ENCODE measurements at regions not wholly inside any gene's neighbourhood (a gene's known extent, or its start where the extent isn't known, plus 50 kb on each side); places are given as distances from the start of the nearest gene placed in this dataset.

- Mint-ChIP-seq H3K27me3 (ENCODE audit: insufficient read depth, unreplicated experiment) (peaks cover 2% of the 10 kb centered on the region), H3K27ac (ENCODE audit: unreplicated experiment) (no peak overlapping the region), H3K4me3 (ENCODE audit: unreplicated experiment) (no peak overlapping the region), H3K36me3 (ENCODE audit: insufficient read depth, unreplicated experiment) (no peaks in the 10 kb centered on the region), H3K4me1 (ENCODE audit: low read depth, unreplicated experiment) (no peaks in the 10 kb centered on the region), H3K9me3 (ENCODE audit: unreplicated experiment) (no peaks in the 10 kb centered on the region)
- no TSS peak for BruUV-seq (replicated peaks)
- H3K4me3 ChIP-seq (ENCODE audit: low read depth, low read length) = no peak overlapping the region
- no peaks in the 10 kb centered on the region for H3K36me3 ChIP-seq (ENCODE audit: control insufficient read depth, insufficient read depth, low read length)
- DNase-seq = no peak
- H3K9me3 ChIP-seq = no peaks in the 10 kb centered on the region
- intact Hi-C loops (cut with micrococcal nuclease; ENCODE audit: unreplicated experiment) = no loop called here
- no peaks in the 10 kb centered on the region for H3K27me3 ChIP-seq (replicated peaks; ENCODE audit: control insufficient read depth, insufficient read depth, low read length)
- TF ChIP-seq CTCF (IDR thresholded peaks at IDR 0.05; ENCODE audit: insufficient read depth in 1 of 2, low read depth in 1 of 2, low read length in 1 of 2, severe bottlenecking in 1 of 2, unreplicated experiment in 1 of 2) = no peak
- no peaks in the 10 kb centered on the region for H3K4me1 ChIP-seq
- ChIA-PET POLR2A (no interaction called here), CTCF (no interaction called here)
These were observed 661.7 kb downstream of the IPMK start for GRCh38 chr10:57605948-57606485.

GRCh38 chr10:57599440-57599839, 668.3 kb downstream of the IPMK start:
- CTCF ChIA-PET = no interaction called here
- intact Hi-C loops (cut with micrococcal nuclease; ENCODE audit: unreplicated experiment) = no loop called here
- no peaks in the 10 kb centered on the region for H3K27me3 ChIP-seq (replicated peaks; ENCODE audit: control insufficient read depth, insufficient read depth, low read length)
- H3K4me3 ChIP-seq (ENCODE audit: low read depth, low read length) = no peak overlapping the region
- no peak for DNase-seq
- Mint-ChIP-seq H3K9me3 (ENCODE audit: unreplicated experiment) (no peaks in the 10 kb centered on the region), H3K4me1 (ENCODE audit: low read depth, unreplicated experiment) (no peaks in the 10 kb centered on the region), H3K4me3 (ENCODE audit: unreplicated experiment) (no peak overlapping the region), H3K27me3 (ENCODE audit: insufficient read depth, unreplicated experiment) (peaks cover 4% of the 10 kb centered on the region), H3K27ac (ENCODE audit: unreplicated experiment) (no peak overlapping the region), H3K36me3 (ENCODE audit: insufficient read depth, unreplicated experiment) (no peaks in the 10 kb centered on the region)
- BruUV-seq (replicated peaks) = no TSS peak
- POLR2A ChIA-PET = no interaction called here
- H3K36me3 ChIP-seq (ENCODE audit: control insufficient read depth, insufficient read depth, low read length) = no peaks in the 10 kb centered on the region
- no peak for TF ChIP-seq CTCF (IDR thresholded peaks at IDR 0.05; ENCODE audit: insufficient read depth in 1 of 2, low read depth in 1 of 2, low read length in 1 of 2, severe bottlenecking in 1 of 2, unreplicated experiment in 1 of 2)
- H3K9me3 ChIP-seq = no peaks in the 10 kb centered on the region
- H3K4me1 ChIP-seq = no peaks in the 10 kb centered on the region

GRCh38 chr10:57593983-57594573, 673.6 kb downstream of the IPMK start:
- DNase-seq = no peak
- H3K27me3 Mint-ChIP-seq (ENCODE audit: insufficient read depth, unreplicated experiment) = peaks cover 4% of the 10 kb centered on the region
- CTCF ChIA-PET = no interaction called here
- no TSS peak for BruUV-seq (replicated peaks)
- no peak overlapping the region for H3K27ac Mint-ChIP-seq (ENCODE audit: unreplicated experiment)
- no peak overlapping the region for H3K4me3 Mint-ChIP-seq (ENCODE audit: unreplicated experiment)
- Histone ChIP-seq H3K4me1 (no peaks in the 10 kb centered on the region), H3K4me3 (ENCODE audit: low read depth, low read length) (no peak overlapping the region), H3K9me3 (no peaks in the 10 kb centered on the region), H3K36me3 (ENCODE audit: control insufficient read depth, insufficient read depth, low read length) (no peaks in the 10 kb centered on the region), H3K27me3 (replicated peaks; ENCODE audit: control insufficient read depth, insufficient read depth, low read length) (no peaks in the 10 kb centered on the region)
- peak; percentile 13 to 49 for TF ChIP-seq CTCF (IDR thresholded peaks at IDR 0.05; ENCODE audit: insufficient read depth in 1 of 2, low read depth in 1 of 2, low read length in 1 of 2, severe bottlenecking in 1 of 2, unreplicated experiment in 1 of 2)
- intact Hi-C loops (cut with micrococcal nuclease; ENCODE audit: unreplicated experiment) = loop anchor here (1.0 kb wide), 1 partner anchor 255 kb away; no protein-coding TSS in a partner anchor
- H3K9me3 Mint-ChIP-seq (ENCODE audit: unreplicated experiment) = no peaks in the 10 kb centered on the region
- POLR2A ChIA-PET = no interaction called here
- H3K4me1 Mint-ChIP-seq (ENCODE audit: low read depth, unreplicated experiment) = no peaks in the 10 kb centered on the region
- no peaks in the 10 kb centered on the region for H3K36me3 Mint-ChIP-seq (ENCODE audit: insufficient read depth, unreplicated experiment)

Measured in Caco-2 (cell line).